GM12878 (cell line): ENCODE measurements at regions not wholly inside any gene's neighbourhood (a gene's known extent, or its start where the extent isn't known, plus 50 kb on each side); places are given as distances from the start of the nearest gene placed in this dataset.

ENCODE experiments used
- ATAC-seq: fragments of 200-7000 bp; cut with Tn5 transposase; 3 replicates; pipeline ENCODE4 v1.9.1; 2020; ENCODE audit warnings: mild to moderate bottlenecking, moderate library complexity
- BruUV-seq: library from RNA; stranded (reverse); fragments of 400-500 nt; replicated peaks from 2 replicates; lab custom pipeline; 2021; lab: Mats Ljungman, UMichigan
- CTCF ChIA-PET: fragments of 300-600 bp; sonication (Branson Sonifier 250); formaldehyde crosslinking; extraction: SDS; loops from one replicate; lab custom pipeline; 2021; ENCODE audit warnings: inconsistent platforms; lab: Yijun Ruan, JAX
- POLR2A ChIA-PET: fragments of 350-600 bp; formaldehyde crosslinking; extraction: SDS; loops from one replicate; lab custom pipeline; 2021; ENCODE audit warnings: inconsistent platforms; lab: Charles Lee
- RAD21 ChIA-PET: fragments of 300-600 bp; sonication (Branson Sonifier 250); formaldehyde crosslinking; loops from one replicate; lab custom pipeline; 2023; ENCODE audit warnings: antibody characterized with exemption; ENCODE audit not compliant: unreplicated experiment; lab: Charles Lee
- SMC1A ChIA-PET: fragments of 300-600 bp; sonication (Branson Sonifier 250); formaldehyde crosslinking; loops from one replicate; lab custom pipeline; 2023; ENCODE audit not compliant: unreplicated experiment, uncharacterized antibody; lab: Charles Lee
- DNase-seq: peaks from one replicate; pipeline ENCODE4 v3.0.0-alpha.2; 2011; ENCODE audit warnings: low read depth, low spot score
- FAIRE-seq: peaks from 3 replicates; lab custom pipeline; 2011; peaks lifted over from hg19 to GRCh38; lab: Jason Lieb, UNC
- H2AFZ ChIP-seq: 2 replicates; pipeline ENCODE4 v1.6.0; 2011; ENCODE audit warnings: low read depth, low read length, control low read depth; ENCODE audit not compliant: control insufficient read depth
- H3K27ac ChIP-seq: 2 replicates; pipeline ENCODE4 v1.5.1; 2011; ENCODE audit warnings: control low read depth; ENCODE audit not compliant: control insufficient read depth, insufficient read depth
- H3K27me3 ChIP-seq, 2 experiments: replicated peaks in 1 of 2; 2 replicates each; pipeline versions ENCODE4 v1.6.0 to v1.6.1; 2011; ENCODE audit warnings: low read length in 1 of 2; ENCODE audit not compliant: control insufficient read depth in 2 of 2, insufficient read depth in 2 of 2
- H3K36me3 ChIP-seq, 2 experiments: 2 replicates each; pipeline ENCODE4 v1.5.1; 2011; ENCODE audit warnings: low read length in 1 of 2; ENCODE audit not compliant: control insufficient read depth in 2 of 2, insufficient read depth in 2 of 2
- H3K4me1 ChIP-seq: 2 replicates; pipeline ENCODE4 v1.6.1; 2011; ENCODE audit warnings: mild to moderate bottlenecking, low read length, moderate library complexity, mixed read lengths; ENCODE audit not compliant: control insufficient read depth, insufficient read depth
- H3K4me2 ChIP-seq: 2 replicates; pipeline ENCODE4 v1.6.0; 2011; ENCODE audit warnings: control low read depth; ENCODE audit not compliant: control insufficient read depth, insufficient read depth
- H3K4me3 ChIP-seq: fragments of 200-600 bp; sonication (generic); 2 replicates; pipeline ENCODE4 v1.5.1; 2016
- H3K79me2 ChIP-seq: 2 replicates; pipeline ENCODE4 v1.6.0; 2011; ENCODE audit warnings: low read length; ENCODE audit not compliant: control insufficient read depth, insufficient read depth
- H3K9ac ChIP-seq: 2 replicates; pipeline ENCODE4 v1.8.0; 2011; ENCODE audit warnings: low read length, control low read depth, mixed read lengths; ENCODE audit not compliant: control insufficient read depth, insufficient read depth
- H3K9me3 ChIP-seq: replicated peaks from 3 replicates; pipeline ENCODE4 v1.5.1; 2011; ENCODE audit warnings: mild to moderate bottlenecking, low read length; ENCODE audit not compliant: control insufficient read depth, insufficient read depth
- H4K20me1 ChIP-seq: 2 replicates; pipeline ENCODE4 v1.6.0; 2011; ENCODE audit not compliant: control insufficient read depth, insufficient read depth
- BCL11A ChIP-seq: IDR thresholded peaks from 2 replicates; pipeline ENCODE4 v1.6.1; 2011; ENCODE audit warnings: low read depth, low read length
- BMI1 ChIP-seq: fragments of 450-650 bp; IDR thresholded peaks from 2 replicates; pipeline ENCODE4 v1.6.1; 2016; ENCODE audit warnings: mild to moderate bottlenecking, moderate library complexity, borderline replicate concordance
- CHD4 ChIP-seq: fragments of 200-600 bp; sonication (generic); IDR thresholded peaks from 2 replicates; pipeline ENCODE4 v1.6.1; 2016; ENCODE audit warnings: mild to moderate bottlenecking
- EED ChIP-seq: sonication (generic); IDR thresholded peaks from 2 replicates; pipeline ENCODE4 v1.6.1; 2016; ENCODE audit warnings: antibody characterized with exemption, low read depth
- HDGF ChIP-seq: fragments of 450-650 bp; IDR thresholded peaks from 2 replicates; pipeline ENCODE4 v1.6.1; 2016; ENCODE audit warnings: antibody characterized with exemption
- JUNB ChIP-seq: IDR thresholded peaks from 2 replicates; pipeline ENCODE4 v1.6.1; 2016; ENCODE audit warnings: antibody characterized with exemption, mild to moderate bottlenecking
- KDM1A ChIP-seq: fragments of 200-600 bp; sonication (generic); IDR thresholded peaks from 2 replicates; pipeline ENCODE4 v1.6.1; 2016; ENCODE audit warnings: borderline replicate concordance
- MEF2A ChIP-seq: IDR thresholded peaks from 2 replicates; pipeline ENCODE4 v1.6.1; 2011; ENCODE audit warnings: low read depth, mild to moderate bottlenecking, low read length, moderate library complexity; ENCODE audit not compliant: insufficient read depth
- MYB ChIP-seq: fragments of 150-350 bp; IDR thresholded peaks from 2 replicates; pipeline ENCODE4 v1.6.1; 2014; ENCODE audit warnings: mild to moderate bottlenecking, low read depth, low read length, borderline replicate concordance
- NBN ChIP-seq: fragments of 450-650 bp; IDR thresholded peaks from 2 replicates; pipeline ENCODE4 v1.6.1; 2016
- NR2C2 ChIP-seq: IDR thresholded peaks from 2 replicates; pipeline ENCODE4 v1.6.1; 2011; ENCODE audit warnings: borderline replicate concordance, low read depth; ENCODE audit not compliant: control insufficient read depth, insufficient read length
- NR2F1 ChIP-seq: fragments of 450-650 bp; conservative IDR thresholded peaks from 2 replicates; pipeline ENCODE4 v1.6.1; 2017; ENCODE audit warnings: mild to moderate bottlenecking
- PAX5 ChIP-seq: IDR thresholded peaks from 2 replicates; pipeline ENCODE4 v1.6.1; 2011; ENCODE audit warnings: low read depth, low read length, borderline replicate concordance
- PML ChIP-seq: IDR thresholded peaks from 2 replicates; pipeline ENCODE4 v1.6.1; 2012; ENCODE audit warnings: low read length, inconsistent platforms
- RAD51 ChIP-seq: fragments of 450-650 bp; IDR thresholded peaks from 2 replicates; pipeline ENCODE4 v1.6.1; 2016; ENCODE audit warnings: moderate library complexity, mild to moderate bottlenecking, inconsistent platforms
- RCOR1 ChIP-seq: conservative IDR thresholded peaks from 2 replicates; pipeline ENCODE4 v1.6.1; 2012; ENCODE audit warnings: low read depth, low read length, improper control_type of control experiment
- RFX5 ChIP-seq: IDR thresholded peaks from 2 replicates; pipeline ENCODE4 v1.6.1; 2011; ENCODE audit warnings: low read depth, low read length, improper control_type of control experiment
- SIN3A ChIP-seq: IDR thresholded peaks from 2 replicates; pipeline ENCODE4 v1.6.1; 2012; ENCODE audit warnings: low read depth, low read length, improper control_type of control experiment
- TCF12 ChIP-seq: IDR thresholded peaks from 2 replicates; pipeline ENCODE4 v1.6.1; 2011; ENCODE audit warnings: low read depth, mild to moderate bottlenecking, low read length
- WGBS: methylation state at CpG from one replicate; pipeline ENCODE4 v1.1.6; 2016; ENCODE audit warnings: low lambda C conversion rate; ENCODE audit not compliant: insufficient replicate concordance, insufficient coverage; ENCODE audit errors: missing lambda C conversion rate; 5-methylcytosine and 5-hydroxymethylcytosine counted together
- in situ Hi-C: fragments of 300-500 bp; cut with MboI; formaldehyde crosslinking; loops from 9 replicates; pipeline ENCODE4 v1.14.3; 2018; ENCODE audit warnings: mixed read lengths
- intact Hi-C: fragments of 100-400 bp; cut with micrococcal nuclease; formaldehyde crosslinking; loops from one replicate; pipeline ENCODE4 v1.14.2; 2022; ENCODE audit not compliant: unreplicated experiment
- TF ChIP-seq, protein P1 (sequence below): fragments of 450-650 bp; IDR thresholded peaks from 2 replicates; pipeline ENCODE4 v1.6.1; 2017; ENCODE audit warnings: mild to moderate bottlenecking, moderate library complexity

DNA sequence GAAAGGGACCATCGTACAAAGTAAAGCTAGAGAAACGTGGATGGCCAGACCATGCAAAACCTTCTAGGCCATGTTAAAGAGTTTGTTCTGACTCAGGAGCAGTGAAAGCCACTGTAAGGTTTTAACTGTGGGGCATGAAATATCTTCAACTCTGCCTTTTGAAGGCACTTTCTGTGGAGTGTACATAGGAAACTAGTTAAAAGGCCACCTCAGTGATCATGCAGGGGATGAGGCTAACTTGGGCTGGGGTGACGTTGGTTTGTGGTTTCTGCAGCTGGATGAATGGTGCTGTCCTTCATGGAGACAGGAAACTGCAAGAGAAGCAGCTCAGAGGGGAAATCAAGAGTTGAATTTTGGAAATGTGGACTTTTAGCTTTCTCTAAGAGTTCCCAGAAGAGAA is 190.7 kb downstream of the CDCA7 start:
- Histone ChIP-seq H3K27ac (no peak overlapping the region), H3K4me2 (no peak overlapping the region), H3K9ac (no peak overlapping the region), H2AFZ (no peak overlapping the region), H3K4me1 (no peaks in the 10 kb centered on the region), H4K20me1 (no peaks in the 10 kb centered on the region), H3K36me3 (no peaks in the 10 kb centered on the region), H3K27me3 (no peaks in the 10 kb centered on the region; a peak in 1 of 4 replicates), H3K9me3 (no peaks in the 10 kb centered on the region), H3K79me2 (no peaks in the 10 kb centered on the region), H3K4me3 (no peak overlapping the region)
- POLR2A ChIA-PET, result no interaction called here
- in situ Hi-C loops, result no loop called here
- CTCF ChIA-PET, result no interaction called here
- no TSS peak for BruUV-seq
- FAIRE-seq (no peak), ATAC-seq (no peak), DNase-seq (no peak)
- SMC1A ChIA-PET, result interaction anchor here (1.3 kb wide), 1 partner anchor 9 kb away, joined by 3 read pairs; no protein-coding TSS in a partner anchor
- WGBS, result 0% methylated on average over 3 of the region's 3 CpGs
- RAD21 ChIA-PET, result no interaction called here
- TF ChIP-seq TCF12 (no peak), PAX5 (no peak), HDGF (no peak), MYB (no peak), JUNB (no peak), NR2F1 (no peak), KDM1A (no peak), NBN (no peak), BMI1 (no peak), RCOR1 (no peak), PML (no peak)
- intact Hi-C loops, result no loop called here

GRCh38 chr2:173547499-173547898 is 192.8 kb downstream of the CDCA7 start:
- ATAC-seq, result no peak
- no peaks in the 10 kb centered on the region for H3K79me2 ChIP-seq
- RAD21 ChIA-PET, result no interaction called here
- no peaks in the 10 kb centered on the region for H4K20me1 ChIP-seq
- H3K36me3 ChIP-seq, result no peaks in the 10 kb centered on the region
- intact Hi-C loops (no loop called here), in situ Hi-C loops (no loop called here)
- no peaks in the 10 kb centered on the region for H3K4me1 ChIP-seq
- POLR2A ChIA-PET, result interaction anchor here (0.6 kb wide), 2 partner anchors 240 to 352 kb away, joined by 4 to 8 read pairs; no protein-coding TSS in a partner anchor
- no peak overlapping the region for H3K27ac ChIP-seq
- WGBS, result 65% methylated on average over 6 of the region's 6 CpGs
- H3K27me3 ChIP-seq, result no peaks in the 10 kb centered on the region; a peak in 1 of 4 replicates
- no peak overlapping the region for H3K9ac ChIP-seq
- SMC1A ChIA-PET, result no interaction called here
- H3K9me3 ChIP-seq, result no peaks in the 10 kb centered on the region
- DNase-seq, result no peak
- no peak overlapping the region for H3K4me2 ChIP-seq
- no peak for FAIRE-seq
- CTCF ChIA-PET, result no interaction called here
- H3K4me3 ChIP-seq, result no peak overlapping the region
- H2AFZ ChIP-seq, result no peak overlapping the region
- no TSS peak for BruUV-seq
- TF ChIP-seq NR2C2 (no peak), RFX5 (no peak), CHD4 (no peak), MEF2A (no peak), RAD51 (no peak), SIN3A (no peak), BCL11A (no peak), EED (no peak)
- TF ChIP-seq, protein P1, sequence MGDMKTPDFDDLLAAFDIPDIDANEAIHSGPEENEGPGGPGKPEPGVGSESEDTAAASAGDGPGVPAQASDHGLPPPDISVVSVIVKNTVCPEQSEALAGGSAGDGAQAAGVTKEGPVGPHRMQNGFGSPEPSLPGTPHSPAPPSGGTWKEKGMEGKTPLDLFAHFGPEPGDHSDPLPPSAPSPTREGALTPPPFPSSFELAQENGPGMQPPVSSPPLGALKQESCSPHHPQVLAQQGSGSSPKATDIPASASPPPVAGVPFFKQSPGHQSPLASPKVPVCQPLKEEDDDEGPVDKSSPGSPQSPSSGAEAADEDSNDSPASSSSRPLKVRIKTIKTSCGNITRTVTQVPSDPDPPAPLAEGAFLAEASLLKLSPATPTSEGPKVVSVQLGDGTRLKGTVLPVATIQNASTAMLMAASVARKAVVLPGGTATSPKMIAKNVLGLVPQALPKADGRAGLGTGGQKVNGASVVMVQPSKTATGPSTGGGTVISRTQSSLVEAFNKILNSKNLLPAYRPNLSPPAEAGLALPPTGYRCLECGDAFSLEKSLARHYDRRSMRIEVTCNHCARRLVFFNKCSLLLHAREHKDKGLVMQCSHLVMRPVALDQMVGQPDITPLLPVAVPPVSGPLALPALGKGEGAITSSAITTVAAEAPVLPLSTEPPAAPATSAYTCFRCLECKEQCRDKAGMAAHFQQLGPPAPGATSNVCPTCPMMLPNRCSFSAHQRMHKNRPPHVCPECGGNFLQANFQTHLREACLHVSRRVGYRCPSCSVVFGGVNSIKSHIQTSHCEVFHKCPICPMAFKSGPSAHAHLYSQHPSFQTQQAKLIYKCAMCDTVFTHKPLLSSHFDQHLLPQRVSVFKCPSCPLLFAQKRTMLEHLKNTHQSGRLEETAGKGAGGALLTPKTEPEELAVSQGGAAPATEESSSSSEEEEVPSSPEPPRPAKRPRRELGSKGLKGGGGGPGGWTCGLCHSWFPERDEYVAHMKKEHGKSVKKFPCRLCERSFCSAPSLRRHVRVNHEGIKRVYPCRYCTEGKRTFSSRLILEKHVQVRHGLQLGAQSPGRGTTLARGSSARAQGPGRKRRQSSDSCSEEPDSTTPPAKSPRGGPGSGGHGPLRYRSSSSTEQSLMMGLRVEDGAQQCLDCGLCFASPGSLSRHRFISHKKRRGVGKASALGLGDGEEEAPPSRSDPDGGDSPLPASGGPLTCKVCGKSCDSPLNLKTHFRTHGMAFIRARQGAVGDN, result no peak
